OCI-LY3 (cell line): ENCODE measurements at regions not wholly inside any gene's neighbourhood (a gene's known extent, or its start where the extent isn't known, plus 50 kb on each side); places are given as distances from the start of the nearest gene placed in this dataset.

Experiments
- EZH2phosphoT487 ChIP-seq: fragments of 200-600 bp; shearing (Covaris generic); IDR thresholded peaks from 2 replicates; pipeline ENCODE4 v1.6.1; 2018; ENCODE audit warnings: antibody characterized with exemption, mixed run types, low read depth
- TF ChIP-seq, protein P1 (sequence below): fragments of 200-600, 300-600 bp; sonication (generic); IDR thresholded peaks from 2 replicates; pipeline ENCODE4 v1.5.1; 2014; ENCODE audit warnings: antibody characterized with exemption, low read length, low read depth

DNA sequence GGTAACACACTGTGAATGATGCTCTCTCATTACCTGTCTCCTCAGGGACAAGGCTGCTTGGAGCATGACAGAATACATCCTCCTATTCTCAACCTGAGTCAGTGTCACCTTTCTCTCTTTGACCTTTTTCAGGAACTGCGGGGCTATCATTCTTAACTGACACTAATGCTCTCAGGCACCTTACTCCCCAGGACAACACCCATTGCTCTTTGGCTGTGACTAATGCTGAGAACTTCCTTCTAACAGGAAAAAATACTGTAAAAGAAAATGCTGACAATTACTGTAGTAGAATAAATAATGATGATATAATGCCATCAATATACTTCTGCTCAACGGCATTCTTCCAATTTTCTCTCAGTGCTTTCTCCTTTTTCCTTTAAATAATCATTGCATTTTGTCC is 2082.7 kb upstream of the RAG2 start:
- TF ChIP-seq, protein P1, sequence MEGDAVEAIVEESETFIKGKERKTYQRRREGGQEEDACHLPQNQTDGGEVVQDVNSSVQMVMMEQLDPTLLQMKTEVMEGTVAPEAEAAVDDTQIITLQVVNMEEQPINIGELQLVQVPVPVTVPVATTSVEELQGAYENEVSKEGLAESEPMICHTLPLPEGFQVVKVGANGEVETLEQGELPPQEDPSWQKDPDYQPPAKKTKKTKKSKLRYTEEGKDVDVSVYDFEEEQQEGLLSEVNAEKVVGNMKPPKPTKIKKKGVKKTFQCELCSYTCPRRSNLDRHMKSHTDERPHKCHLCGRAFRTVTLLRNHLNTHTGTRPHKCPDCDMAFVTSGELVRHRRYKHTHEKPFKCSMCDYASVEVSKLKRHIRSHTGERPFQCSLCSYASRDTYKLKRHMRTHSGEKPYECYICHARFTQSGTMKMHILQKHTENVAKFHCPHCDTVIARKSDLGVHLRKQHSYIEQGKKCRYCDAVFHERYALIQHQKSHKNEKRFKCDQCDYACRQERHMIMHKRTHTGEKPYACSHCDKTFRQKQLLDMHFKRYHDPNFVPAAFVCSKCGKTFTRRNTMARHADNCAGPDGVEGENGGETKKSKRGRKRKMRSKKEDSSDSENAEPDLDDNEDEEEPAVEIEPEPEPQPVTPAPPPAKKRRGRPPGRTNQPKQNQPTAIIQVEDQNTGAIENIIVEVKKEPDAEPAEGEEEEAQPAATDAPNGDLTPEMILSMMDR: no peak
- TF ChIP-seq EZH2phosphoT487: no peak
